ENCODE measurements at regions not wholly inside any gene's neighbourhood (a gene's known extent, or its start where the extent isn't known, plus 50 kb on each side); places are given as distances from the start of the nearest gene placed in this dataset.
"Not testable (repeated sequence)": the region's sequence is repeated elsewhere in the genome, so short reads cannot be mapped to it uniquely, and the experiment has no call there.

GRCh38 chr5:62230876-62231388, 75.1 kb upstream of the KIF2A start:
- DNase-seq (ENCODE audit: low read depth) = not testable (repeated sequence)

DNA sequence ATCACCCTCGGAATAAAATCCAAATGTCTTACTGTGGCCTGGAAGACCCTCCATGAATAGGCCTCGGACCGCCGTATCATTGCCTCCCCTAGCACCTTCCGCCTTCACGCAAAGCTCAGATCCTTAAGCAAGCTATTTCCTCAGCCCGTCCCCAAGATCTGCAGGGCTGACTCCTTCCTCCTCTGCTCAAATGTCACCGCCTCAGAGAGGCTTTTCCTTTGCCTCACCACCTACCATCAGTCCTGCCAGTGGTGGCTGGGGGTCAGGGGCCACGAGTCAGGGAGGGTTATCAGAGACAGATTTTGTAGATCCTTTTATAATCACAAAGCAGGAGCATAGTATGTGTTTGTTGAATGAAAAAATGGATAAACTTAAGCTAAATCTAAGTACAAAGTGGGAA, 74.4 kb upstream of the KIF2A start:
- no peak for DNase-seq (ENCODE audit: low read depth)

- DNase-seq (ENCODE audit: low read depth) = not testable (repeated sequence)
Measured at GRCh38 chr5:62232218-62232617, 73.8 kb upstream of the KIF2A start.

- DNase-seq (ENCODE audit: low read depth) = not testable (repeated sequence)
Measured at GRCh38 chr5:62233083-62234046, 72.6 kb upstream of the KIF2A start.

DNA sequence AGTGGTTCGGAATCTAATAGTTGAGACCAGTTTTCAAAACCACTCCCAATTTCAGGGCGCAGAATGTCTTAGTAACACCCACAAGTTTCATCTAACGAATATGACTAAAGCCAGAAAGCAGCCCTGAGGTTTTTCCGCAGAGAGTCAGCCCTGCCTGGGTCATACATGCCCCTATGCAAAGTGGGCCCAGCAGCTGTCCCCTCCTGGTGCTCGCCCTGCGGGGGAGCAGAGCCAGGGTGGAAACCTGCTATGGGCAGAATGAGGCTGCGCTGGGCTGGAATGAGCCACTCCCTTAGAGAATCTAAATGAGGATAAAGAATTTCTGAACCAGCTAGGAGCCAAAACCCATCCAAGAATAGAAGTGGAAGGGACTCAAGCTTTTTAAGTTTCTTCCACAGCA, 69.4 kb upstream of the KIF2A start:
- not testable (repeated sequence) for DNase-seq (ENCODE audit: low read depth)

GRCh38 chr5:62237944-62238343, 68.1 kb upstream of the KIF2A start:
- DNase-seq (ENCODE audit: low read depth) = not testable (repeated sequence)

DNA sequence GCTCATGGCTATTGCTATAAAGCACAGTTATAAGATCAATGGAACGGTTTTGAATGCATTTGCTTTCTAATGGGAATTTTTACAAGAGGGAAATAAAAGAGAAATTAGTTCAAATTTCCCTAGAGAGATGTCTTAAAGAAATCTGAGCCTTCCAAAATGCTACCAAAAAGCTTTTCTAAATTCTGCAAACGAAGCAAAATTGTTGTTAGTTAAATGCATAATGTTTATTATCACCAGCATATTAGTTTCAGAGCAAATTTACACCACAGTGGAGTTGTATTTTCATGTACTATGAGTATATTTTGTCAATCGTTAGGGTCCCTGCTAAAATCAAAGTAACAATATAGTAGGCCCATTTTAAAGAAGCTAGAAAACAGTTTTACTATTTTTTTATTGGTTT, 67.4 kb upstream of the KIF2A start:
- DNase-seq (ENCODE audit: low read depth) = not testable (repeated sequence)

DNA sequence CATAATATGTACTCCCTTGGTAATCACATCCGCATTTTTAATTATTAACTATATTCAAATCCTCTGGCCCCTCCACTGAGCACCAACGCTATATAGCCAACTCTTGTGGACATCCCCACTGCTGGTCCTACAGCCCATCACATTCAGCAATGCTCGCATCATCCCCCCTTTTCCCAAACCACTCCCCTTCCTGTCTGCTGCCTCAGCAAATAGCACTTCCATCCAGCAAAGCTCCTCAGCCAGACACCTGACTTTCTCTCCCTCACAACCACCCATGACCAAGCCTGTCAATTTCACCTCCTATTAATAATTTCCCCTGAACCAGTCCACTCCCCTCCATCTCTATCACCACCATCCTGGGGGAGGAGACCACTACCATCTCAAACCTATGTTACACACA, 65.5 kb upstream of the KIF2A start:
- DNase-seq (ENCODE audit: low read depth) = not testable (repeated sequence)

DNA sequence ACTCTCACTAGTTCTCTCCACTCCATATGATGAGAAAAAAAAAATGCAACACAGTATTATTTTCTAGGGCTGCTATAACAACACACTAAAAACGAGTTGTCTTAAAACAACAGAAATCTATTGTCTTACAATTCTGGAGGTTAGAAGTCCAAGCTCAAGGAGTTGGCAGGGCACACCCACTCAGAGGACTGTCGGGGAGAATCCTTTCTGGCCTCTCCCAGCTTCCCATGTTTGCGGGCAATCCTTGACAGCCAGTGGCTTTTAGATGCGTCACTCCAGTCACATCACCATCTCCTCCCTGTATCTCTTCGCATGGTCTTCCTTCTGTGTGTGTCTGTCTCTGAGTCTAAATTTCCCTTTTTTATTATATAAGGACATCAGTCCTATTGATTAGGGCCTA, 64.0 kb upstream of the KIF2A start:
- DNase-seq (ENCODE audit: low read depth) = not testable (repeated sequence)

- not testable (repeated sequence) for DNase-seq (ENCODE audit: low read depth)
Measured at GRCh38 chr5:62243046-62243445, 63.0 kb upstream of the KIF2A start.

- DNase-seq (ENCODE audit: low read depth) = not testable (repeated sequence)
Measured at GRCh38 chr5:62248192-62248591, 57.8 kb upstream of the KIF2A start.

DNA sequence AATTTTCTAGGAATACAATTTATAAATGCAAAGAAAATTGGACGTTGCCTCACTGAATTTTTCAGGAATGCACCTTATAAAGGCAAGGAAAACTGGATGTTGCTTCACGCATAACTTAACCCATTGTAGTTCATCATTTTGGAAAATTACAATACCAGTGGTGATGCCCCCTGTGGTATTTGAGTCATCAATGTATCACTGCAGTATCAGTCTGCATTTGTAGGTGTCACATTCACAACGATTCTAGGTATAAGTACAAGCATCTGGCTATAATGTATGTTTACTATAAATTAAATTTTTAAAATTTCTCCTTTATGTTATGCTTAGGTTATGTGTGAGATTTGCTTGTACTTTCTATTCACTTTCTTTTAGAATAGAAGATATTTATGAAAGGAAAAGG, 55.9 kb upstream of the KIF2A start:
- DNase-seq (ENCODE audit: low read depth) = not testable (repeated sequence)

GRCh38 chr5:62250919-62251318, 55.1 kb upstream of the KIF2A start:
- not testable (repeated sequence) for DNase-seq (ENCODE audit: low read depth)

DNA sequence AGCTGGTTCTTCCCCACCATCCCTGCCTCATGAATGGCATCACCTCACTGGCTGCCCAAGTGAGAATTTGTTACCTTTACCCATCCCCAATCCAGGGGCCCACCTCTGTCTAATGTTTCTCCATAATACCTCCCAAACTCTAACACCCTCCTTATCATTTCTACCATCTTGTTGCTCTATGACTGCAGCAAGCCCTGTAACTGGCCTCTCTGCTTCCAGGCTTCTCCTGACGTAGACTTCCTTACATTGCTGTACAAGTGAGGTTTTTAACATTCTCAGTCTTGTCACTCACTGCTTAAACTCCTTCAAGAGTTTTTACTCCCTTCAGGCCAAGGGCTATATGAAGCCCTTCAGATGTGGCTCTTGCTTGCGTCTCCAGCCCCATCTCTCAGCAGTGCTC, 53.5 kb upstream of the KIF2A start:
- DNase-seq (ENCODE audit: low read depth) = not testable (repeated sequence)

- DNase-seq (ENCODE audit: low read depth) = not testable (repeated sequence)
Measured at GRCh38 chr5:62255551-62255950, 50.5 kb upstream of the KIF2A start.

DNA sequence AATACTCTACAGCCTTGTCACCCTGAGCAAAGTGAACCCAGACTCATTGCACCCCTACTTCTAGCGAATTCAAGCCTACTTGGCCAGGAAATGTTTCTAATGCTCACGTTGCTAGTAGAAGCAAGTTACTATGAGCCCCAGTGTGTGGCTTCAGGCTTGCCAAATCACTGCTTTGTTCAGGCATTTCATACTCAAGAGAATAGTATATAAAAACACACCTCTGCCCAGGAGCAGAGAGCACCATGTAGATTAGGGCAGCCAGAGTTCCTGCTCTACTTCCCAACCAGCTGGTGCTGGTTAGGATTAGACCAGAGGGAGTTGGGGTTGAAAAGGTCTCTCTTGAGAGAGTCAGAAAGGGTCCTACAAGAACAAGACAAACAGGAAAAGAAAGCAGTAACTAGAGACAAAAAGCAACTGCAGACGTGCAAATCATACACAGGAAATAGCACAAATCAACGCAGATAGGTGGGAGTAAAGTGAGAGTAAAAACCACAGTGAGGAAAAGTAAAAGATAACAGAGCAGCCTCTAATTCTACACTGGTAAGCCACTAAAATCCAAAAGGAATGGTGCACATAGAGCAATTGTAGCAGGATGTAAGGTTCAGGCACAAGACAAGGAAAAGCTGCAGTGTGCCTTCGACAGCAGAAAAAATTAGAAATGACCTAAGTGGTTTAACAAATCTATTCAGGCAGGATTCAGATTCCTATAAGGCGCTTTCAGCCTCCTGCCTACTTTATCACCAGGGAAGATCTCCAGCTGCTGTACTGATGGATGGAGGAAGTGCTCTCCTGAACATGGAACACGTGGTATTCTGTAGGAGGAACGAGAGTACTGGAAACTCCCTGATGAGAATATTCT, 49.6 kb upstream of the KIF2A start:
- DNase-seq (ENCODE audit: low read depth) = no peak
